GM11168 (cell line): ENCODE measurements at regions not wholly inside any gene's neighbourhood (a gene's known extent, or its start where the extent isn't known, plus 50 kb on each side); places are given as distances from the start of the nearest gene placed in this dataset.

Source experiments
- in situ Hi-C: fragments of 300-500 bp; cut with MboI; formaldehyde crosslinking; loops from one replicate; pipeline ENCODE4 v1.12.0; 2022; ENCODE audit warnings: low sequenced_read_pairs; ENCODE audit not compliant: unreplicated experiment

- in situ Hi-C loops = no loop called here
Observed at GRCh38 chr20:52465991-52466390, 274.4 kb upstream of the ZFP64 start.

GRCh38 chr20:52461582-52461981 is 270.0 kb upstream of the ZFP64 start:
- in situ Hi-C loops = no loop called here

- in situ Hi-C loops = no loop called here
Observed at GRCh38 chr20:52459150-52459549, 267.6 kb upstream of the ZFP64 start.

- in situ Hi-C loops = no loop called here
Observed at GRCh38 chr20:52457826-52458225, 266.2 kb upstream of the ZFP64 start.

GRCh38 chr20:52454660-52455059 is 263.1 kb upstream of the ZFP64 start:
- in situ Hi-C loops = no loop called here

- in situ Hi-C loops = no loop called here
Observed at GRCh38 chr20:52448513-52449232, 257.1 kb upstream of the ZFP64 start.

GRCh38 chr20:52447225-52447551 is 255.6 kb upstream of the ZFP64 start:
- in situ Hi-C loops = no loop called here

- in situ Hi-C loops = no loop called here
Observed at GRCh38 chr20:52446421-52447224, 255.0 kb upstream of the ZFP64 start.

DNA sequence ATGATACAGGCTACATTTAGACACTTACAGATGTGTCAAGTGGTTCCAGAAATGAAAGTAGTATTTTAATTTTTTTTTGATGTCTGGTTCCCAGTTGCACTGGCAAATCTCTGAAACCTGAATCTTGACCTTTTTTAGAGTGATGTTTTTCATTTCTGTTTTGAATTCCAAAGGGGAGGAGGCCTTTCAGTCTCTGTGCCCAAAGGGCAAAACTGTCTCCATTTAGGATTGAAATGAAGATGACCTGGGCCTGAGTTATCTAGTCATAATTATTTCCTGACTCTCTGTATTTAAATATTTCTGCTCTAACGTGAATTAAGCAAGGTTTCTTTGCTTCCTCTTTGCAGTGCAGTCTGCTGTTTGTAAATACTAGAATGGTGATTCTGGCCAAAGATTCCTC is 252.9 kb upstream of the ZFP64 start:
- in situ Hi-C loops = no loop called here

DNA sequence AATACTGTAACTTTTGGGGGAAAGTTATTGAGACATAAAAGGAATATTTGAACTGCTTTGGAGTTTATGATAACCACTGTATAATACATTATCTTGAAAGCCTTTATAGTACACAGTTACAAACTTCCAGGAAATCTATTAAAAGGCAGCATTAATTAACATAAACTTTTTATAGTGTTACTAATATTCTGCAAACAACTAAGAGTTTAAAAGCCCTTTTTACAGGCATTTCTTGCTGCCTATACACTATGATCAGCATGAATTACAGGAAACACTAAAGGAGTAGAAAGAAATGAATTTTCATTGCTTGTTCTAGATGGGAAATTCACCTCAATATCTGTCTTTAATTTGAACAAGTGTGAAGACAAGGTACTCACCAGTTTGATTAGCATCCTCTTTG is 252.3 kb upstream of the ZFP64 start:
- in situ Hi-C loops = no loop called here

GRCh38 chr20:52441710-52442109 is 250.1 kb upstream of the ZFP64 start:
- in situ Hi-C loops = no loop called here

GRCh38 chr20:52439375-52439774 is 247.8 kb upstream of the ZFP64 start:
- in situ Hi-C loops = no loop called here

DNA sequence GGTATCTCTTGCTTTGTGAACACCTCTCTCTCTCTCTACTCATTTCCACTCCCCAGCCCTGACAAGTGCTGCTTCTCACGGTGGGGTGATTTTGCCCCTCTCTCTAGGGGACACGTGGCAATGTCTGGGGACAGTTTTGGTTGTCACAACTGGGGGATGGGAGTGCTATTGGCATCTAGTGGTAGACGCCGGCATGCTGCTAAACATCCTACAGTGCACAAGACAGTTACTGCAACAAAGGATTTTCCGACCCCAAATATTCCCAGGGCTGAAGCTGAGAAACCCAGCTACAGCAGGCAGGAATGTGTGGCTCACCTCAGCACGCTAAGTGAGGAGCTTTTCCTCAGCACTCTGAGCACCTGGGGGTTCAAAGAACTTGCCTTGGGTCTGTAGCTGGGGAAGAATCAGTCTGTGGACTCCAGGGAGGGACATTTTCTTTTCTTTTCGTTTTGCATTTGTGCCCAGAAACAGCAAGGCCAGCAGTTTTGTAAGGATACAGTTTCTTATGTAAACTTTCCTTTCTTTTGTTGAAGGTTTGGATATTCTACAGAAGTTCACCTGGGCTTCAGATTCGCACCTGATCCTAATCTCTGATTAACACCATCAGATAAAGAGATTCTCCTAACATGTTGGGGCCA is 246.9 kb upstream of the ZFP64 start:
- in situ Hi-C loops = no loop called here

DNA sequence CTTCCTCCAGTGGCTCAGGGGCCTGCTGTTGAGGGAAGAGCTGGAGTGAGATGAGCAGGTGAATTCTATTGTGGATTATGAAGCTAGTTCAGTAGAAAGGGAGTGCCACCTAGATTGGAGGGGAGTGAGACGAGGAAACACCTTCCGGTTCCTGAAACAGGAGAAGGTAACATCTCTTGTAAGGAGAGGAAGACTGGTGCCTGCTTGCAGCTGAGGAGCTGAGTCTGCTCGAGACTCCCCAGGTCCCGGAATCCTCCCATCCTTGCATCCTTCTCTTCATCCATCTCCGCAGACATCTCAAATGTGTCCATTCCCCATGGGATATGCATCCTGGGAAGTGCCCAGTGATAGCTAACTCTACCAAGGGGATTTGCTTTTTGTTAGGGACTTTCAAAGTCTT is 242.9 kb upstream of the ZFP64 start:
- in situ Hi-C loops = no loop called here

DNA sequence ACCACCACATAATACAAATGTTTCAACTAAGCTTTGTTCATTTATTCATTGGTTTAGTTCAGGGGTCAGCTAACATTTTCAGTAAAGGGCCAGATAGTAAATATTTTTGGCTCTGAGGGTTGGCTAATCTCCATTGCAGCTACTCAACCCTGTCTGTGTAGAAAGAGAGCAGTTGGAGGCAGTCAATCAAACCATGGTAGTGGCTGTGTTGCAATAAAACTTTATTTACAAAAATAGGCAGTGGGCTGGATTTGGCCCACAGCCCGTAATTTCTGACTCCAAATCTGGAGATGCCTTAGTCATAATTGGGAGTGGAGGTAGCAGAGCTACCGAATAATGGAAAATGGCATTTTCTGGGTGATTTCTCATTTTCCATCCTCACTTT is 242.5 kb upstream of the ZFP64 start:
- in situ Hi-C loops = no loop called here

DNA sequence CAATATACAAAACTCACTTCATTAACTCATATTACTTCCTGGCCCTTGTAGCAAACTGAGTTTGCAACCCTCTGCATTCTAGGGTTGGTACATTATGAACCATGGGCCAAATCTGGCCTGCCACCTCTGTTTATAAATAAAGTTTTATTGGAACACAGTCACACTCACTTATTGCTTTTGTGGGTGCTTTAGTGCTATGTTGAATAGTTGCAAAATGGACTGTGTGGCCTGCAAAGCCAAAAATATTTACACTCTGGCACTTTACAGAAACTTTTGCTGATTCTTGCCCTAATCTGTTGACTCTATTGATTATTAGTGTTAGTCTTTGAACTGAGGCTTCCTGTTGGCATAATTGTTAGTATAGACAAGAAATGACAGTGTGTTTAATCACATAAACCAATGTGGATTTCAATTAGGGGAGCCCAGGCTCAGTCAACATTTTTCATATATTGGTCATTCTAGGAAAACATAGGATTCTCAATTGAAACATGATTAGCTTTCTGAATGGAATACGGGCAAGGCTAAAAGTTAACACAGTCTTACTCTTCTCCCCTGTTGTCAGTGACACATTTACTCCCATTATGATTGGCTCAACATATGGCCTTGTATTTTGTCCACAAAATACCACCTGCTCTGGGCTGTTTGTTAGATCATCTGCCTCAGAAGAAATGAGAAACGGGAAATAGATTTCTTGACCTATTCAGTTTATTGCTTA is 241.9 kb upstream of the ZFP64 start:
- in situ Hi-C loops = no loop called here

DNA sequence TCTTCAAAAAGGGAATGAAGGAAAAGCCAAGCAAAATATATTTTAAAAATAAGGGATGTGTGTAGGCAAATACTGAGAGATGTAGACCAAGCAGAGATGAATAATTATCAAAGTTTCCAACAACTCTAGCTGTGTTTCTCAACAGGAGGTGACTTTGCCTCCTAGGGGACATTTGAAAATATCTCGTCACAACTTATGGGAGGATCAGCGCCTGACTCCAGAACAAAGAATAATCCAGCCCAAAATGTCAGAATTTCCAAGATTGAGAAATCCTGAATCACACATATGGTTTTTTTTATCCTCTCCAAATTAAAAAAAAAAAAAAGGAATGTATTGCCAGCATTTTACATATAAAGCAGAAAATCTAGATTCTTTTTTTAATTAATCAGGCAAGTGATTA is 241.2 kb upstream of the ZFP64 start:
- in situ Hi-C loops = no loop called here

GRCh38 chr20:52429029-52429428 is 237.4 kb upstream of the ZFP64 start:
- in situ Hi-C loops = no loop called here

- in situ Hi-C loops = no loop called here
Observed at GRCh38 chr20:52427960-52428359, 236.4 kb upstream of the ZFP64 start.

GRCh38 chr20:52426856-52427255 is 235.3 kb upstream of the ZFP64 start:
- in situ Hi-C loops = no loop called here

GRCh38 chr20:52425701-52426100 is 234.1 kb upstream of the ZFP64 start:
- in situ Hi-C loops = no loop called here
